DND-41 (cell line): ENCODE measurements at regions not wholly inside any gene's neighbourhood (a gene's known extent, or its start where the extent isn't known, plus 50 kb on each side); places are given as distances from the start of the nearest gene placed in this dataset.

Experiments used
- ATAC-seq: fragments of 200-7000 bp; cut with Tn5 transposase; 3 replicates; pipeline ENCODE4 v1.9.1; 2021; ENCODE audit warnings: low read depth; ENCODE audit not compliant: insufficient read depth
- DNase-seq: peaks from one replicate; pipeline ENCODE4 v3.0.0-alpha.2; 2020
- H2AFZ ChIP-seq: 2 replicates; pipeline ENCODE4 v1.6.0; 2012; ENCODE audit warnings: low read depth, low read length
- H3K27ac ChIP-seq: 2 replicates; pipeline ENCODE4 v1.5.1; 2012; ENCODE audit warnings: low read length, inconsistent platforms
- H3K27me3 ChIP-seq: fragments of 200-600 bp; sonication (generic); 2 replicates; pipeline ENCODE4 v1.6.0; 2012; ENCODE audit warnings: low read length, mild to moderate bottlenecking, inconsistent platforms; ENCODE audit not compliant: insufficient read depth, poor library complexity
- H3K36me3 ChIP-seq: 2 replicates; pipeline ENCODE4 v1.5.1; 2012; ENCODE audit warnings: low read length, inconsistent platforms; ENCODE audit not compliant: insufficient read depth
- H3K4me1 ChIP-seq: 2 replicates; pipeline ENCODE4 v1.5.1; 2012; ENCODE audit warnings: mild to moderate bottlenecking, low read length; ENCODE audit not compliant: insufficient read depth
- H3K4me2 ChIP-seq: 2 replicates; pipeline ENCODE4 v1.6.0; 2012; ENCODE audit warnings: mild to moderate bottlenecking, moderate library complexity, low read length, inconsistent platforms; ENCODE audit not compliant: insufficient read depth
- H3K4me3 ChIP-seq, 2 experiments: fragments of 200-600 bp in 1 of 2; shearing (Covaris generic) in 1 of 2; 2 replicates each; pipeline ENCODE4 v1.5.1; 2012 to 2016; ENCODE audit warnings: inconsistent platforms in 2 of 2, low read length in 2 of 2, mild to moderate bottlenecking in 2 of 2, low read depth in 1 of 2, moderate library complexity in 1 of 2
- H3K79me2 ChIP-seq: 2 replicates; pipeline ENCODE4 v1.6.0; 2012; ENCODE audit warnings: low read length, inconsistent platforms; ENCODE audit not compliant: insufficient read depth
- H3K9ac ChIP-seq: 2 replicates; pipeline ENCODE4 v1.6.0; 2012; ENCODE audit warnings: low read depth, mild to moderate bottlenecking, inconsistent platforms, low read length, moderate library complexity
- H3K9me3 ChIP-seq: 2 replicates; pipeline ENCODE4 v1.5.1; 2012; ENCODE audit warnings: low read length, moderate library complexity, mild to moderate bottlenecking, inconsistent platforms; ENCODE audit not compliant: insufficient read depth, severe bottlenecking
- H4K20me1 ChIP-seq: 2 replicates; pipeline ENCODE4 v1.6.0; 2012; ENCODE audit warnings: low read length; ENCODE audit not compliant: insufficient read depth
- CTCF ChIP-seq: IDR thresholded peaks from 2 replicates; pipeline ENCODE4 v1.5.1; 2012; ENCODE audit warnings: borderline replicate concordance, low read length, moderate library complexity, mild to moderate bottlenecking; ENCODE audit not compliant: poor library complexity, severe bottlenecking; ENCODE audit errors: extremely low read depth
- EZH2 ChIP-seq: IDR thresholded peaks from 3 replicates; pipeline ENCODE4 v1.6.1; 2012; ENCODE audit warnings: borderline replicate concordance, low read depth, mild to moderate bottlenecking, moderate library complexity, low read length, inconsistent platforms; ENCODE audit not compliant: severe bottlenecking

- ATAC-seq (no peak), DNase-seq (no peak)
- TF ChIP-seq EZH2 (no peak), CTCF (no peak)
- no peaks in the 10 kb centered on the region for H3K79me2 ChIP-seq
- no peak overlapping the region for H3K4me3 ChIP-seq
- no peaks in the 10 kb centered on the region for H3K4me1 ChIP-seq
- peaks cover 3% of the 10 kb centered on the region for H3K9me3 ChIP-seq
- no peak overlapping the region for H3K4me2 ChIP-seq
- no peak overlapping the region for H2AFZ ChIP-seq
- H3K27me3 ChIP-seq = no peaks in the 10 kb centered on the region
- no peaks in the 10 kb centered on the region for H3K36me3 ChIP-seq
- no peak overlapping the region for H3K27ac ChIP-seq
- no peaks in the 10 kb centered on the region for H4K20me1 ChIP-seq
- no peak overlapping the region for H3K9ac ChIP-seq
Measured at GRCh38 chr1:56212143-56212542, 367.2 kb downstream of the PLPP3 start.

GRCh38 chr1:56206391-56206790 lies 373.0 kb downstream of the PLPP3 start:
- no peak overlapping the region for H3K4me2 ChIP-seq
- no peaks in the 10 kb centered on the region for H3K36me3 ChIP-seq
- no peaks in the 10 kb centered on the region for H4K20me1 ChIP-seq
- DNase-seq (no peak), ATAC-seq (no peak)
- H3K79me2 ChIP-seq = no peaks in the 10 kb centered on the region
- no peak overlapping the region for H3K9ac ChIP-seq
- no peak for TF ChIP-seq CTCF
- no peak for TF ChIP-seq EZH2
- peaks cover 3% of the 10 kb centered on the region for H3K9me3 ChIP-seq
- no peaks in the 10 kb centered on the region for H3K27me3 ChIP-seq
- no peak overlapping the region for H3K27ac ChIP-seq
- H2AFZ ChIP-seq = no peak overlapping the region
- H3K4me3 ChIP-seq = no peak overlapping the region
- peaks cover 22% of the 10 kb centered on the region for H3K4me1 ChIP-seq

- TF ChIP-seq CTCF (no peak), EZH2 (no peak)
- Histone ChIP-seq H2AFZ (no peak overlapping the region), H3K4me3 (no peak overlapping the region), H3K27me3 (no peaks in the 10 kb centered on the region), H3K9ac (no peak overlapping the region), H3K27ac (no peak overlapping the region), H4K20me1 (no peaks in the 10 kb centered on the region), H3K4me1 (peaks cover 25% of the 10 kb centered on the region), H3K4me2 (no peak overlapping the region), H3K79me2 (no peaks in the 10 kb centered on the region), H3K9me3 (peaks cover 3% of the 10 kb centered on the region), H3K36me3 (no peaks in the 10 kb centered on the region)
- DNase-seq = no peak
- no peak for ATAC-seq
Measured at GRCh38 chr1:56204206-56204605, 375.2 kb downstream of the PLPP3 start.
